ENCODE measurements at regions not wholly inside any gene's neighbourhood (a gene's known extent, or its start where the extent isn't known, plus 50 kb on each side); places are given as distances from the start of the nearest gene placed in this dataset.
"Not testable (repeated sequence)": the region's sequence is repeated elsewhere in the genome, so short reads cannot be mapped to it uniquely, and the experiment has no call there.

DNA sequence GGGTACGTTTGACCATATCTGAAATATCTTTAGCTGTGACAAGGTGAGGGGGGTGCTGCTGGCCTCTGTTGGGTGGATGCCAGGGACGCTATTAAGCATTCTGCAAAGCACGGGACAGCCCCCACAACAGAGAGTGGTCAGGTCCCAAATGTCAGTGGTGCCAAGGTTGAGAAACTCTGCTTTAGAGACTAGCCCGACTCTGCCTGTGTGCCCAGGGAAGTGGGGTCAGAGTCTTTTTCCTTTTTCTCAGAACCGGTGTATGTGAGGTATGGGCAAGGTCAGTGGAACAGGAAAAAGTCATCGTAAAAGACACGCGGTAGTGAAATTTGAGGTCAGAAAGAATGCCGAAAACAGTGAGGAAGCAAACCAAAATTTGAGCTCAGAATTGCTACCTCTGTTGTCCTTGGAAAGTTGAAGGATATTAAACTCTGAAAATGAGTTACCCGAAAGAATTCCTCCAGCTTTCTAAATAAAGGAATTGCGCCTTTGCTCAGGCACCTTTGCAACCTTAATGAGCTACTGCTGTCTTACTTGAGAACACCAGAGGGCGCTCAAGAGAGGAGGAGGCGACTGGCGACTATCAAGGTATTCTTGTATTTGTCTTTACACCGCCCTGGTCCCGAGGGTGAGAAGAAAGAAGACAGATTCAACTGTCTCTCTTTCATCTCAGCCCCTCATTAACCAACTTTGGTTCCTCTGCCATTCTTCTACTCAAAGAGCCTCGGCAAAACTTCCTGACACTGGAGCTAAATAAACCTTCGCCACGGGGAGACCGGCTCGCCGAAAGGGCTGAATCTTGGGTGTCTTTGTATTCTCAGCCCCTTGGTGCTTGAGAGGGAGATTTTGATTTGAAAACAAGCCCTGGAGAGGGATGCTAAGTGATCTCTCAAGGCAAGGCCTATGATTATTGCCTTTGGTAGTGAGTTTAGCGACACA is 85.4 kb upstream of the OLIG2 start:
- DNase-seq (ENCODE audit: low read depth): peak; percentile 33

DNA sequence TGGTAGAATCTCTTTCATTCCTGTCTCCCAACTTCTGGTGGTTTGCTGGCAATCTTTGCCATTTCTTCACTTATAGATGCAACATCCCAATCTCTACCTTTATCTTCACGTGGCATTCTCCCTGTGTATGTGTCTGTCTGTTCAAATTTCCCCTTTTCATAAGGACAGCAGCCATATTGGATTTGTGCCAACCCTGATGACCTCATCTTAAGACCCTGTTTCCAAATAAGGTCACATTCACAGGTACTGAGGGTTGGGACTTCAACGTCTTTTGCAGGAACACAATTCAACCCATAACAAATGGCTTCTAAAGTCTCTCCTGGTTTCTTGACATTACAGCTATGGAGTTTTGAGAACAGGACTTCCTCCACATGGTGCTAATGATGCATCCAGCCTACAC is 84.5 kb upstream of the OLIG2 start:
- no peak for DNase-seq (ENCODE audit: low read depth)

DNA sequence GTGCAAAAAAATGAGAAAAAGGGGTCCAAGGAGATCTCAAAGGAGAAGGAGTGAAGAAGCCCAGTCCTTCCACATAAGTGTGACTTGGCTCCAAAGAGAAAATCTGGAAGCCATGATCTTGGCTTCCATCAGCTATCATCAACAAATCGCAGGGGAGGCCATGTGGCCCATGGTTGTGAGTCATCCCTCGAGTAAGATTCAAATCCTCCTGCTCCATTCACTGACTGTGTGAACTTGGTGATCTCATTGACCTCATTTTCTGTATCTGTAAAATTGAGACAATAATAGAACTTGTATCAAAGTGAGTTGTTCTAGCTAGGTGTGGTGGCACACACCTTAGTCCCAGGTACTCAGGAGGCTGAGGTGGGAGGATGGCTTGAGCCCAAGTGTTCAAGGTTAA is 79.1 kb upstream of the OLIG2 start:
- DNase-seq (ENCODE audit: low read depth): no peak

DNA sequence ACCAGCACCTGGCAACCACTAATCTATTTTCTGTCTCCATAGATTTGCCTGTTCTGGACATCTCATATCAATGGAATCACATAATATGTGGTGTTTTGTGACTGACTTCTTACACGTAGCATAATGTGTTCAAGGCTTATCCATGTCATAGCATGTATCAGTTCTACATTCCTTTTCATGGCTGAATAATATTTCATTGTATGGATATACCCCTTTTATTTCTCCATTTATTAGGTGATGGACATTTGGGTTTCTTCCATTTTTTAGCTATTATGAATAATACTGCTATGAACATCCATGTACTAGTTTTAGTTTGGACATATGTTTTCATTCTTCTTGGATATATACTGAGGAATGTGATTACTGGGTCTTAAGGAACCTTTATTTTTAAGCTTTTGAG is 78.0 kb upstream of the OLIG2 start:
- DNase-seq (ENCODE audit: low read depth): no peak

DNA sequence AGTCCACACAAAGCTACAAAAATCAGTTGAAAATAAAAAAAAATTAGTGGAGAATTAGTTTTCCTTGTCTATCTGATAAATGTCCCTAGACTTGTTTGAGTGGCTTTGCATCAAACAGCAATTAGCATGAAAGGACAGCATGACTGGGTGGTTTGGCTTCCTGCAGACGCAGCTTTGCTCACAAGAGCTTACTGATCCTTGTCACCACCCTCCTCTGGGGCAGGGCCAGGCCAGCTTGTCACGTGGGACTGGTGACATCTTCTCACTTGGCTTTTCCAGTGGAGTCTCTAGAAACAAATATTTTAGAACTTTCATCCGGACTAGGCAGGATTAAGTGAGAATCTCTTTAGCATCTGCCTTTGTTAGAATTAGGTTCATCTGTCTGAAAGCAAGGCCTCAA is 76.0 kb upstream of the OLIG2 start:
- DNase-seq (ENCODE audit: low read depth): no peak

DNA sequence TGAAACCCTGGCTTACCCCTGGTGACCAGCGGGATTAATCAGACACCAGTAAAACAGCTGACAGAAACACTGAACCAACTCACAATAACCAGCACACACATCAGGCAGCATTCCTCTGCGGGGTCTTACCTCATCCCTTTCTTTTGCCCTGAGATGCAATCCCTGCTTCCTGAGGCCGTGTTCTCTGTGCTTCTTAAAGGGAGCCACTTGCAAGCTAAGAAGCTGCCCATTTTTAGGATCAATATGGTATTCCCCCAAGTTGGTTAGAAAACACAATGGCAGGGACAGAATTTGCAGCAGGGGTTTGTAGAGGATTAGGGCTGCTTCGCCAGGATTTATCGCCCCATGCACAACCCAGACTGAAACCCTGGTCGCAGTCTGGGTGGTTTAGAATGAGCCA is 74.7 kb upstream of the OLIG2 start:
- DNase-seq (ENCODE audit: low read depth): no peak

DNA sequence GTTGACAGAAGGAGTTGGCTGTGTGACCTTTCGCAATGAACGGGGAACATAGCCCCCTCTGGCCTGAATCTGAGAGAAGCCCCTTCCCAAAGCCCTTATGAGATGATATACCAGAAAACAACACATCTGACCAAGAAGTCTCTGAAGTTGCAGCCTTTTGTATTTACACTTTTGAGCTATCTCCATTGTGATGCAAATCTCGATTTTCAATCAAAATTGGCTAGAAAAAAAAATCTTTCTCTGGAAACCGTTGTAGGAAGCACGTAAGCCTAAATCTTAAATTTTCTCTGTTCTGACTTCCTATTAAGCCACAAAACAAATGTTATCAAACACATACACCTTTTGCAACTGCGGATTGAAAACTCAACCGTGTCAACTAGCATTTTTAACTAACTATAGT is 71.4 kb upstream of the OLIG2 start:
- DNase-seq (ENCODE audit: low read depth): no peak

DNA sequence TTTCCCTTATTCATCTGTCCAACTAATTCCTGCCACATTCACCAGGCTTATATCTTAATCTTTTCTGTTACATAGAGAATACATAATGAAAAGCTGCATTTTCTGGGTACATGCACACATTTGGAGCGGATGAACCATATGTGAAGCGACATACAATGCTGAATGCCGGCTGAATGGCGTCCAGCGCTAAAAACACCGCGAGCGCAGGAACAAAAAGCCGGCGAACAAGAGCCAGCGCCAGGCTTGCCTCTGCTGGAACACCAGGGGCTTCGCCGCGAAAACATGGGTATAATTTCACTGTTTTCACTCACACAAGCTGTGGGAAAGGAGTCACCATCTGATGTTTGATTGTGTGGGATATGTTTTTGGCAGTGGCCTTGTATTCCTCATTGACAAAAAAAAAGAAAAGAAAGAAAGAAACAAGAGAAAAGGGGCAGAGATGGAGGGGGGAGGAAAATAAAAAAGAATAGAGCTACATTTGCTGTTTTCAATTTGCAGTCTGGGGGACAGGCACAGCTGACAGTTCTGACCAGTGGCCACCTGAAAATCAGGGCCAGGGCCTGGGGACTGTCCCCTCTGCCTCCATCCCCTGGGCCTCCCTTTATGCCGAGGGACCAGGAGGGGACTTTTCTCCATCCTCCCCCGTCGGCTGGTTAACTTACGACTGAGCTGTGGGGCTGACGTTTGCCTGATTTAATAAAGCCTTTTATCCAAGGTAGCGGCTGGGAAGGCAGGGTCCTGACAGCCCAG is 70.2 kb upstream of the OLIG2 start:
- no peak for DNase-seq (ENCODE audit: low read depth)

DNA sequence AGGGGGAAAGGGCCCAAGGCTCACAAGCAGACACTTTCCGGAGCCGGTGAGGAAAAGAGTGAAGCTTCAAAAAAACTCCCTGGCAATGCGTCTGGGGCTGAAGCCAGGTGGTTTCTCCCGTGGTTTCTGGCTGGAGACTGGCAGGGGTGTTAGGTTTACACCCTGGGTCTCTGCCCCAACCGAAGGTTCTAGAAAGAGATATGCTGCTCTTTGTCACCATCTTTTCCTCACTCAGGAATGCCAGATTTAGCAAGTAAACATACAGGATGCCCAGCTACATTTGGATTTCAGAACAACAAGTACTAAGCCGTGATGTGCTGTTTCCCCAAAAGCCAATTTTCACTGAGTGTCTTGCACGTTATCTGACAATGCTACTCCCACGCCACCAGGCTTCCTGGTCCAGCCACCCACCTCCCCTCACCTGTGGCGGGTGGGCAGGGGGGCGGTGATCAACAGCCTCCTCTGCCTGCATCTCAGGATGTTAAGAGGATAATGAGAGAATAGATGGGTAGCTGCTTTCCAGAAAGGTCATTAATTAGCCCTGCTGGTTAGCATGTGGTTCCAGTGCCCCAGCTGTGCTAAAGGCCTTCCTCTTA is 69.6 kb upstream of the OLIG2 start:
- no peak for DNase-seq (ENCODE audit: low read depth)

DNA sequence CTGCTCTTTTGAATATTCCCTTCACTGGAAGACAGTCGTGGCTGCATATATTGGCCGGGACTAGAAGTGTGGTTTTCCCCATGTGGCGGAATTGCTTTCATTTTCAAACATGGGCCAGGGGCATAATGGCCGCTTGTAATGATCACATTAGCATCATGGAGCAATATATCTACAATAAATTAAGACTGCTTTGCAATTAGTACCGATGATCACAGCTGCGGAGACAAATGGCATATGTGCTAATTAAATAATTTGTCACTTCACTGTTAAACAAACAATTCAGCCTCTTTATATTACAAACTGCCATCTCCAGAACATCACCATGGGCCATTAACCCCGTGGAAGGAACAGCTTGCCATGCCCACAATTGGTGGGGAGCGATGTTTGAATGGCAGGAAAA is 68.2 kb upstream of the OLIG2 start:
- no peak for DNase-seq (ENCODE audit: low read depth)

DNA sequence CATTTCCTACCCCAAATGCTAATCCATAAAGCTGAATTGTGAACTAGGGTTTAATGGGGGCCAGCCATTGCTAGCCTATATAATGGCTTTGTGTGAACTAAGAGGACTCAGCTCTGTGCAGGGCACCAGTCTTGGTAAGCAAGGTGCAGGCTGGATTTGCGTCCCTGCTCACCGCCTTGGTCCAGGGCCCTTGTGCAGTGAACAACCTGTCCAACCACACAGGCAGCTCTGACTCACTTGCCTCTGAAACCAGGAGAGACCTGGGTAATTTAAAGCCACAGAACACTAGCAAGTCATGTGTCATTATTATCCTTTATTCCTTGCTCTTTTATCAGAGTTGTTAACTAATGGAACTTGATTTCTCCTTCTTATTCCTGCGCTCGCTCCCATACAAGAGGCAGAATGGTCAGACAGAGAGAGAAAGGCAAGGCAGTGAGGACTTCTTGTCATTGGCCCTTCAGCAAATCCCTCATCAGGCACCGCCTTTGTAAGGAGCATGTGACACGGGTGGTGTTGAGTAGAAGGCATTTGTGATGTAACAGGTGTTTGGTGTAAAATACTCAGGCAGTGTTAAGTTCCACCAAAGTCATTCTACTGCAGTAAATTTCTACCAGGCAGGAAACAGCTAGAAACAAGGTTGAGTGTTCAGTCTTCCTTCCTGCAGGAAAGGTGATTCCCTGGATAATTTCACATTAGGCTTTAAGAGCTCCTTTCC is 67.3 kb upstream of the OLIG2 start:
- DNase-seq (ENCODE audit: low read depth): no peak

DNA sequence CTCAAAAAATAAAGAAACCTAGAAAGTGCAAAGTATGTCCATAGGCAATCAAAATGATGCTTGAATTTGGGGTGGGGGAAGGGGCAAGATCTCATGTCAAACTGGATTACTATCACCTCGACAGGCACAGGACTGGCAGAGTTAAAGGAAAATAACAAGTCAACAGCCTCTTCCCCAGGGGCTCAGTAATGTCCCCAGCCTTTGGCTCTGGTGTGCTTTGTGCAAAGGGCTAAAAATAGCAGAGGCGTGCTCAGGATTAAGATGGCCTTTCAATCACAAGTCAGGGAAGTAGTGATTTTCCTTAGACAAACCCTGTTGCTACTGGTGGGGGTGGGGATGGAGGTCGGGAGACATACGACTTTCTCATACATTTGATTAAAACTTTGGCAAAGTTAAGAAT is 63.5 kb upstream of the OLIG2 start:
- no peak for DNase-seq (ENCODE audit: low read depth)

DNA sequence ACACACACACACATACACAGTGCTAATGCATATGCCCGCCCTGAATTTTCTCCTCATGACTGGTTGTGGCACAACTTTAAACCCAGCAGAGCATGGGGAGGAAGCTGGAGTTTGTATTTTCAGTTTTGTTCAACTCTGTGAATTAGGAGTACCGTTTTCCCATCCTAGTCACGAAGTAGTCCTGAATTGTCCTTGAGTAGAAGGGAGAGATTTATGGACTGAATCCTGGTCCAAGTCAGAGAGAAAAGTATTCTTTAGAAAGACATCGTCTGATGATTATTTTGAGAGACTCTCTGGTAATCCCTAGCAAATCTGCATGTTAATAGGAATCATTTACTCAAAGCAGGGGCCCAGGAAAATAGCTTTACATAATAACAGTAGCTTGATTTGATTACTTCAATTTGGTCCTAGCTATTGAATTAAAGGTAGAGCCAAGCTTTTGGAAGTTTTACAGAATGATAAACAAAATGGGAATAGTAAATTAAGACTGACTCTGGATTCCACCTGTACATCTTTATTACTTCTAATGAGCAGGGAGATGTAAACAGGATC is 60.5 kb upstream of the OLIG2 start:
- no peak for DNase-seq (ENCODE audit: low read depth)

DNA sequence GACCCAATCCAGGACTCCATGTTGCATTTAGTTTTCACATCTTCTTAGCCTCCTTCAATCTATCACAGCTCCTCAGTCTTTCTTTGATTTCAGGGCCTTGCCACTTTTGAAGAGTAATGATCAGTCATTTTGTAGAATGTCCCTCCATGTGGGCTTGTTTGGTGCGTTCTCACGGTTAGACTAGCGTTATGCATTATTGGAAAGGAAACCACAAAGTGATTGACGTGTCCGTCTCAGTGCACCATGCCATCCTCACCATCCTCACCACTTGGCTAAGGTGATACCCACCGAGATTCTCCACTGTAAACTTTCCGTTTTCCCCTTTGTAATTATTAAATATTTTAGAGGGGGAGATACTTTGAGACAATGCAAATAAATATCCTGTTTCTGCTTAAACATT is 59.6 kb upstream of the OLIG2 start:
- no peak for DNase-seq (ENCODE audit: low read depth)

DNA sequence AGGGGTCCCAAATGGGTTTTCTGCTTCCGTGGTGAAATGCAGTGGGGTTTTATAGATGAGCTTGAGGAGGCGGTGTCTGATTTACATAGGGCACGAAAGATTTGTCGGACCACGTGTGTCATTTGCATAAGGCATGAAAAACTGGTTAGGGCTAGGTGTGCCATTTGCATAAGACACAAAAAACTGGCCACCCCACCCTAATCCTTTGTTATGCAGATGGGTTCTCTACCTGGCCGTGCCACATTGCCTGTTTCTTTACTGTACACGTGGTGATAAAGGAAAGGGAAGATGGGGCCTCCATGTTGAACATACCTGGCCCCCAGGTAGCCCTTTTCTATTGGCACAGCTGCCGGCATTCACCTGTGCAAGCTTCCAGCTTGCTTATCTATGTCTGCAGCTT is 57.6 kb upstream of the OLIG2 start:
- not testable (repeated sequence) for DNase-seq (ENCODE audit: low read depth)

DNA sequence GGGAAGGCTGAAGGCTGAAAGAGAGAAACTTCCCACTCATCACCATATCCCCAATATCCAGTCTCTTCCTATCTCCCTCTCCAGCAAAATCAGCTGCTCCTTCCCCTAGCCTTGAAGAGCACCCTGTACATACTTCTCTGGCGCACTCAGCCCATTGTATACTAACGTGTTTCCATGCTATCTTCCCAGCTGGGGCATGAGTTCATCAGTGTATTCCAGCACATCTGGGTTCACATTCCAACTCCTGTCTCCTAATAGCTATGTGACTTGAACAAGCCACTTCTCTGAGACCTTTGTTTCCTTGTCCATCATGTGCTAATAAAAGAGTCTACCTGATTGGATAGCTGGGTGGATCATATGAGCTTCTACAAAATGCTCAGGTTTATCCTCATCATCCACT is 51.1 kb upstream of the OLIG2 start:
- no peak for DNase-seq (ENCODE audit: low read depth)

DNA sequence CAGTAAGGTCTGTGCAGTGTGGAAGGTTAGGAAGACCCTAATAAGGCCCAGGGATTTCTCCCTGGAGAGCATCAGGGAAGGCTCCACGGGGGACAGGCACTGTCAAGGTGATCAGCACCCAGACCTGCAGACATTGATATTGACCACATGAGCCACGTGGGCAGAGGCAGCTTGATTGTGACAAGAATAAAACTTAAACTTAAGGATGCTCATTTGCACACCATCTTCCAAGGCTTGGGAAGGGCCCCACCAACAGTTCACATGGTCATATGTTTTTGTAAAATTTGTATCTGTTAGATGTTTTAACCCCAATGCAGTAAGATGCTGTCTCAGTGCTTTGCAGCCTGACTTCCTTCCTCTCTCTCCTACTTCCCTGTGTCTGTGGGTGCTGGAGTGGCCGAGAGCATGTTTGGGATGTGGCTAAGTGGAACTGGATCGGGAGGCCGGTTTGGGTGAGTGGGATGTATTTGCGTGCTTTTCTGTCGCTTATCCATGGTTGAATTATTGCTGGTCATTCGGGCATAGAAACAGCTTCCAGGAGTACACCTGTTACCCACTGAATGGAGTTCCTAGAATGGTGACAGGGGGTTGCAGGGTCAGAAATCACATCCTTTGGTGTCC is 49.8 kb upstream of the OLIG2 start:
- no peak for DNase-seq (ENCODE audit: low read depth)

Data from fibroblast of the conjunctiva (primary cell).